Vagina (tissue), 2 donors: ENCODE measurements at regions not wholly inside any gene's neighbourhood (a gene's known extent, or its start where the extent isn't known, plus 50 kb on each side); places are given as distances from the start of the nearest gene placed in this dataset.

Experiments
- DNase-seq, 2 donors: peaks; one replicate each; pipeline ENCODE4 v3.0.0-alpha.2; 2017; ENCODE audit errors: extremely low spot score in 2 of 2
- H3K27ac ChIP-seq: fragments of 200-600 bp; sonication (generic); one replicate; pipeline ENCODE4 v1.5.1; 2019
- H3K27me3 ChIP-seq: fragments of 200-600 bp; sonication (generic); one replicate; pipeline ENCODE4 v1.5.1; 2019
- H3K36me3 ChIP-seq, 2 donors: fragments of 200-600 bp; sonication (generic); one replicate each; pipeline ENCODE4 v1.5.1; 2017 to 2019
- H3K4me1 ChIP-seq: fragments of 200-600 bp; sonication (generic); one replicate; pipeline ENCODE4 v1.5.1; 2019
- H3K4me3 ChIP-seq, 2 donors: fragments of 200-600 bp; sonication (generic); 1 replicate in 1 of 2; 2 replicates in 1 of 2; pipeline ENCODE4 v1.5.1; 2016 to 2019
- H3K9me3 ChIP-seq: fragments of 200-600 bp; sonication (generic); one replicate; pipeline ENCODE4 v1.5.1; 2019
- POLR2A ChIP-seq, 2 donors: fragments of 450-650 bp; IDR thresholded peaks; one replicate each; pipeline ENCODE4 v1.6.1; 2017; ENCODE audit warnings: antibody characterized with exemption in 2 of 2, mild to moderate bottlenecking in 2 of 2, moderate library complexity in 2 of 2
- POLR2AphosphoS5 ChIP-seq, 2 donors: sonication (generic); formaldehyde crosslinking; IDR thresholded peaks; one replicate each; pipeline ENCODE4 v1.9.0; 2017; ENCODE audit warnings: antibody characterized with exemption in 2 of 2, mild to moderate bottlenecking in 2 of 2, low read depth in 1 of 2; ENCODE audit not compliant: insufficient read depth in 1 of 2
- intact Hi-C: fragments of 100-400 bp; cut with DNase I; formaldehyde crosslinking; loops from one replicate; pipeline ENCODE4 v1.15.1; 2023
- TF ChIP-seq, protein P1 (sequence below), 3 experiments: fragments of 450-650 bp in 2 of 3; fragments of 200-600 bp in 1 of 3; sonication (generic) in 1 of 3; IDR thresholded peaks; one replicate each; pipeline ENCODE4 v1.5.1; 2017 to 2019; ENCODE audit warnings: antibody characterized with exemption in 3 of 3, mild to moderate bottlenecking in 2 of 3, moderate library complexity in 2 of 3

DNA sequence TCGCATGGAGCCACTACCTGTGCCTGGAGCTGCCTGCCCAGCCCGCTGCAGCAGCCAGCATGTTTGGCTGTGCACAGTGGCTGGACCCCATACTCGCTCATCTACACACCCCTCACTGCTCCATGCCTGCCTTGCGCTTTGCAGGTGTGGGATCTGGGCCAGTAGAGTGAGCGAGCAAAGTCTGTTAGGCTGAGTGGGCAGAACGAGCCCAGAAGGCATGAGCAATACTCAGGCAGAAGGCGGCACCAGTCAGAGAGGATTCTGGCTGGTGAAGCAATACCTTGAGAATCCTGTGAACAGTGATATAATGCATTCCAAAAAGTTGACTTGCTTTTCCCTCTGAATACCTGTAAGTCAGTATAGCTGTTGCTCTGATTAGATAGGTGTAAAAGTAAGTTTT is 816.4 kb downstream of the KCNT2 start:
- intact Hi-C loops: no loop called here
- no peaks in the 10 kb centered on the region for H3K27me3 ChIP-seq
- TF ChIP-seq POLR2AphosphoS5 (IDR thresholded peaks at IDR 0.05; ENCODE audit: insufficient read depth in 1 of 2, low read depth in 1 of 2) (no peak), POLR2A (IDR thresholded peaks at IDR 0.05) (no peak)
- TF ChIP-seq, protein P1, sequence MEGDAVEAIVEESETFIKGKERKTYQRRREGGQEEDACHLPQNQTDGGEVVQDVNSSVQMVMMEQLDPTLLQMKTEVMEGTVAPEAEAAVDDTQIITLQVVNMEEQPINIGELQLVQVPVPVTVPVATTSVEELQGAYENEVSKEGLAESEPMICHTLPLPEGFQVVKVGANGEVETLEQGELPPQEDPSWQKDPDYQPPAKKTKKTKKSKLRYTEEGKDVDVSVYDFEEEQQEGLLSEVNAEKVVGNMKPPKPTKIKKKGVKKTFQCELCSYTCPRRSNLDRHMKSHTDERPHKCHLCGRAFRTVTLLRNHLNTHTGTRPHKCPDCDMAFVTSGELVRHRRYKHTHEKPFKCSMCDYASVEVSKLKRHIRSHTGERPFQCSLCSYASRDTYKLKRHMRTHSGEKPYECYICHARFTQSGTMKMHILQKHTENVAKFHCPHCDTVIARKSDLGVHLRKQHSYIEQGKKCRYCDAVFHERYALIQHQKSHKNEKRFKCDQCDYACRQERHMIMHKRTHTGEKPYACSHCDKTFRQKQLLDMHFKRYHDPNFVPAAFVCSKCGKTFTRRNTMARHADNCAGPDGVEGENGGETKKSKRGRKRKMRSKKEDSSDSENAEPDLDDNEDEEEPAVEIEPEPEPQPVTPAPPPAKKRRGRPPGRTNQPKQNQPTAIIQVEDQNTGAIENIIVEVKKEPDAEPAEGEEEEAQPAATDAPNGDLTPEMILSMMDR (IDR thresholded peaks at IDR 0.05): no peak
- H3K4me1 ChIP-seq: no peaks in the 10 kb centered on the region
- no peaks in the 10 kb centered on the region for H3K36me3 ChIP-seq
- DNase-seq: no peak
- no peak overlapping the region for H3K4me3 ChIP-seq
- no peaks in the 10 kb centered on the region for H3K9me3 ChIP-seq
- no peak overlapping the region for H3K27ac ChIP-seq

DNA sequence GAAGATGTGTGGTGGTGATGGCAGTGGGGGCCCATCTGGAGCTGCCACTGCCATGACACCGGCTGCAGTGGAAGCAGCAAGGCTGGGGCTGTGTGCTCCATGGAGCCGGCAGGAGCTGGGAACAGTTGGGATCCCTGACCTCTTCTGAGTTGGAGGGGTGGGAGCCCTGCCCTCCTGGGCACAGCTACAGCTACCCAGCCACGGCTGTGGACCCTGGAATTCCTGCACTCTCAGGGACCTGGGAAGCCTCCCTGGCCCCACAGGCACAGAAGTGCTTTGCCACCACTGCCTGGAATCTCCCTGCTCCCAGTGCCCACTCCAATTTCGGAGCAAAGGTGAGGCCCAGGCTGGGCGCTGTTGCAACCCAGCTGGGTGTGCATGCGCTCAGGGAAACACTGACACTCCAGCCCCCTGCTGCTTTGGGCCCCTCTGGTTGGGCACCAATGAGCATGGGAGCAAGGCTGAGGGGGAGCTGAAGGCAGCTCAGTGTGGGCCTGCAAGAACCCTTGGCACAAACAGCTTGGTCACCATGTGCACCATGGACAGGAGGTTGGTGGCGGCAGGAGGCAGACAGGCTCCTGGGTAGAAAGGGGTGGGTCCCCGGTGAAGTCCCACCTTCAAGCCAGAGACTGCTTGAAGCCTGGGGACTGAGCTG is 817.6 kb downstream of the KCNT2 start:
- H3K27ac ChIP-seq: no peak overlapping the region
- H3K27me3 ChIP-seq: no peaks in the 10 kb centered on the region
- TF ChIP-seq POLR2AphosphoS5 (IDR thresholded peaks at IDR 0.05; ENCODE audit: insufficient read depth in 1 of 2, low read depth in 1 of 2) (no peak), POLR2A (IDR thresholded peaks at IDR 0.05) (no peak)
- TF ChIP-seq, protein P1 (IDR thresholded peaks at IDR 0.05): no peak
- intact Hi-C loops: no loop called here
- H3K36me3 ChIP-seq: no peaks in the 10 kb centered on the region
- H3K4me1 ChIP-seq: no peaks in the 10 kb centered on the region
- no peak overlapping the region for H3K4me3 ChIP-seq
- no peaks in the 10 kb centered on the region for H3K9me3 ChIP-seq
- no peak for DNase-seq

DNA sequence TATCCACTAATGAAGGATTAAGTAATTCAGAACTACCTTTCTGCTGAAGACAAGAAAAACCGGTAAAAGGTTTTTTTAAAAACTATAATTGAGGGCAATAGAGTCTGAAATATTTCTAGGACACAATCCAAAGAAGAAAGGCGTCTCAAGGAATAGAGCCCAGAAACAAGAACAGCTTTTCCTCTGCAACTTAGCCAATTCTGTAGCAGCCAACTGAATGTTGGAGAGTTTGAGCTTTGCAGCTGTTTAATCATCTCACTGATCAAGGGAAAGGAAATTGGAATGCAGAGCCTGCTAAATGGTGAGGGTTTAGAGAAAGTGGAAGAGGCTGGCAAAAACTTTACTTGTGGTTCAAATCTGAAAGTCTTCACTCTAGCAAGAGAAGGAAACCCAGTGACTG is 818.9 kb downstream of the KCNT2 start:
- H3K27me3 ChIP-seq: no peaks in the 10 kb centered on the region
- intact Hi-C loops: no loop called here
- H3K36me3 ChIP-seq: no peaks in the 10 kb centered on the region
- no peak for DNase-seq
- H3K9me3 ChIP-seq: no peaks in the 10 kb centered on the region
- no peak overlapping the region for H3K27ac ChIP-seq
- TF ChIP-seq POLR2AphosphoS5 (IDR thresholded peaks at IDR 0.05; ENCODE audit: insufficient read depth in 1 of 2, low read depth in 1 of 2): no peak
- TF ChIP-seq, protein P1 (IDR thresholded peaks at IDR 0.05): no peak
- no peak for TF ChIP-seq POLR2A (IDR thresholded peaks at IDR 0.05)
- H3K4me3 ChIP-seq: no peak overlapping the region
- no peaks in the 10 kb centered on the region for H3K4me1 ChIP-seq

DNA sequence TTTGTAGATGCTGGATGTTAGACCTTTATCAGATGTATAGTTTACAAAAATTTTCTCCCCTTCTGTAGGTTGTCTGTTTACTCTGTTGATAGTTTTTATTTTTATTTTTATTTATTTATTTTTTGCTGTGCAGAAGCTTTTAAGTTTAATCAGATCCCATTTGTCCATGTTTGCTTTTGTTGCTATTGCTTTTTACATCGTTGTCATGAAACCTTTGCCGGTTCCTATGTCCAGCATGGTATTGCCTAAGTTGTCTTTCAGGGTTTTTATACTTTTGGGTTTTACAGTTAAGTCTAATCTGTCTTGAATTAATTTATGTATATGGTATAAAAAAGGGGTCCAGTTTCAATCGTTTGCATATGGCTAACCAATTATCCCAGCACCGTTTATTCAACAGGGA is 819.5 kb downstream of the KCNT2 start:
- no peak overlapping the region for H3K27ac ChIP-seq
- no peak for DNase-seq
- no peak overlapping the region for H3K4me3 ChIP-seq
- intact Hi-C loops: no loop called here
- H3K9me3 ChIP-seq: no peaks in the 10 kb centered on the region
- no peaks in the 10 kb centered on the region for H3K27me3 ChIP-seq
- no peaks in the 10 kb centered on the region for H3K36me3 ChIP-seq
- TF ChIP-seq POLR2A (IDR thresholded peaks at IDR 0.05) (no peak), POLR2AphosphoS5 (IDR thresholded peaks at IDR 0.05; ENCODE audit: insufficient read depth in 1 of 2, low read depth in 1 of 2) (no peak)
- TF ChIP-seq, protein P1 (IDR thresholded peaks at IDR 0.05): no peak
- no peaks in the 10 kb centered on the region for H3K4me1 ChIP-seq

DNA sequence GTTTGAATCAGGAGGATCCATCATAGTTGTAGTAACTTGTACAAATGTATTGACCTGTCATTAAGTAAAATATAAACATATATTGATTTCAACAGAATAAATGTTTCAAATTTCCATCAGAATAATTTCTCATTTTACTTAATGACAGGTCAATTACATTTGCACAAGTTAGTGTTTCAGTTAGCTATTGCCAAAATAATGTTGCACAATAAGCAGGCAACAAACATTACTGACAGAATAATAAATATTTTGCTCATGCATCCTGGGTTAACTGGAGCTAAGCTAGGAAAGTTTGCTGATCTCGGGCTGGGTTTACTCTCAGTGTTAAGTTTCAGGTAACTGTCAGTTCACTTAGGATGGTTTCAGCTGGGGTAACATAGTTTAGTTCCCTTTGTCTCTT is 822.4 kb downstream of the KCNT2 start:
- Histone ChIP-seq H3K4me3 (no peak overlapping the region), H3K27me3 (no peaks in the 10 kb centered on the region), H3K27ac (no peak overlapping the region), H3K4me1 (no peaks in the 10 kb centered on the region), H3K36me3 (no peaks in the 10 kb centered on the region), H3K9me3 (no peaks in the 10 kb centered on the region)
- no peak for DNase-seq
- TF ChIP-seq POLR2A (IDR thresholded peaks at IDR 0.05) (no peak), POLR2AphosphoS5 (IDR thresholded peaks at IDR 0.05; ENCODE audit: insufficient read depth in 1 of 2, low read depth in 1 of 2) (no peak)
- TF ChIP-seq, protein P1 (IDR thresholded peaks at IDR 0.05): no peak
- intact Hi-C loops: no loop called here
